ENCODE measurements at regions not wholly inside any gene's neighbourhood (a gene's known extent, or its start where the extent isn't known, plus 50 kb on each side); places are given as distances from the start of the nearest gene placed in this dataset.

GRCh38 chr18:54069729-54070128 is 154.7 kb downstream of the MBD2 start:
- DNase-seq: no peak
- Mint-ChIP-seq H3K27ac (ENCODE audit: unreplicated experiment) (no peak overlapping the region), H3K36me3 (ENCODE audit: unreplicated experiment) (no peaks in the 10 kb centered on the region)

GRCh38 chr18:54060343-54061005 is 164.0 kb downstream of the MBD2 start:
- Mint-ChIP-seq H3K36me3 (ENCODE audit: unreplicated experiment) (no peaks in the 10 kb centered on the region), H3K4me3 (ENCODE audit: unreplicated experiment) (no peak overlapping the region), H3K9me3 (ENCODE audit: unreplicated experiment) (no peaks in the 10 kb centered on the region), H3K27ac (ENCODE audit: unreplicated experiment) (no peak overlapping the region), H3K27me3 (ENCODE audit: unreplicated experiment) (no peaks in the 10 kb centered on the region), H3K4me1 (ENCODE audit: low read depth, unreplicated experiment) (no peaks in the 10 kb centered on the region)
- no peak for DNase-seq
- no peak for TF ChIP-seq CTCF (IDR thresholded peaks at IDR 0.05; ENCODE audit: partially characterized antibody, unreplicated experiment)

More at GRCh38 chr18:54069729-54070128, 154.7 kb downstream of the MBD2 start:
- Mint-ChIP-seq H3K27me3 (ENCODE audit: unreplicated experiment) (no peaks in the 10 kb centered on the region), H3K4me3 (ENCODE audit: unreplicated experiment) (no peak overlapping the region), H3K4me1 (ENCODE audit: low read depth, unreplicated experiment) (no peaks in the 10 kb centered on the region), H3K9me3 (ENCODE audit: unreplicated experiment) (no peaks in the 10 kb centered on the region)
- no peak for TF ChIP-seq CTCF (IDR thresholded peaks at IDR 0.05; ENCODE audit: partially characterized antibody, unreplicated experiment)

GRCh38 chr18:54052732-54053429 is 171.6 kb downstream of the MBD2 start:
- H3K27ac Mint-ChIP-seq (ENCODE audit: unreplicated experiment): no peak overlapping the region
- H3K4me3 Mint-ChIP-seq (ENCODE audit: unreplicated experiment): no peak overlapping the region
- no peak for DNase-seq
- no peak for TF ChIP-seq CTCF (IDR thresholded peaks at IDR 0.05; ENCODE audit: partially characterized antibody, unreplicated experiment)
- H3K36me3 Mint-ChIP-seq (ENCODE audit: unreplicated experiment): no peaks in the 10 kb centered on the region
- H3K9me3 Mint-ChIP-seq (ENCODE audit: unreplicated experiment): no peaks in the 10 kb centered on the region
- no peaks in the 10 kb centered on the region for H3K4me1 Mint-ChIP-seq (ENCODE audit: low read depth, unreplicated experiment)
- no peaks in the 10 kb centered on the region for H3K27me3 Mint-ChIP-seq (ENCODE audit: unreplicated experiment)

- Mint-ChIP-seq H3K36me3 (ENCODE audit: unreplicated experiment) (no peaks in the 10 kb centered on the region), H3K9me3 (ENCODE audit: unreplicated experiment) (no peaks in the 10 kb centered on the region), H3K4me3 (ENCODE audit: unreplicated experiment) (no peak overlapping the region), H3K27ac (ENCODE audit: unreplicated experiment) (no peak overlapping the region), H3K4me1 (ENCODE audit: low read depth, unreplicated experiment) (no peaks in the 10 kb centered on the region), H3K27me3 (ENCODE audit: unreplicated experiment) (no peaks in the 10 kb centered on the region)
- TF ChIP-seq CTCF (IDR thresholded peaks at IDR 0.05; ENCODE audit: partially characterized antibody, unreplicated experiment): no peak
- DNase-seq: no peak
Measured at GRCh38 chr18:54052259-54052658, 172.2 kb downstream of the MBD2 start.

Data from glutamatergic neuron (in vitro differentiated cells).